Caco-2 (cell line): ENCODE measurements at regions not wholly inside any gene's neighbourhood (a gene's known extent, or its start where the extent isn't known, plus 50 kb on each side); places are given as distances from the start of the nearest gene placed in this dataset.

Experiments used
- BruUV-seq: library from RNA; stranded (reverse); fragments of 400-500 nt; replicated peaks from 2 replicates; lab custom pipeline; 2021; lab: Mats Ljungman, UMichigan
- CTCF ChIA-PET: fragments of 300-600 bp; sonication (Branson Sonifier 250); formaldehyde crosslinking; loops from one replicate; lab custom pipeline; 2022; ENCODE audit warnings: antibody characterized with exemption; lab: Charles Lee
- POLR2A ChIA-PET: fragments of 300-600 bp; sonication (Branson Sonifier 250); formaldehyde crosslinking; loops from one replicate; lab custom pipeline; 2022; ENCODE audit warnings: antibody characterized with exemption; lab: Charles Lee
- DNase-seq, 2 experiments: peaks; one replicate each; pipeline versions ENCODE4 v3.0.0 to v3.0.0-alpha.2; 2020 to 2022
- H3K27me3 ChIP-seq: replicated peaks from 2 replicates; pipeline ENCODE4 v1.6.0; 2011; ENCODE audit warnings: low read length; ENCODE audit not compliant: control insufficient read depth, insufficient read depth
- H3K36me3 ChIP-seq: 2 replicates; pipeline ENCODE4 v1.5.1; 2011; ENCODE audit warnings: low read length; ENCODE audit not compliant: control insufficient read depth, insufficient read depth
- H3K4me1 ChIP-seq: fragments of 250-450 bp; sonication (Bioruptor Pico); 2 replicates; pipeline ENCODE4 v1.5.1; 2020; ENCODE audit warnings: mild to moderate bottlenecking
- H3K4me3 ChIP-seq: 2 replicates; pipeline ENCODE4 v1.5.1; 2011; ENCODE audit warnings: low read depth, mild to moderate bottlenecking, control low read depth, low read length
- H3K9me3 ChIP-seq: fragments of 250-450 bp; sonication (Bioruptor Pico); 2 replicates; pipeline ENCODE4 v1.5.1; 2020; ENCODE audit warnings: mild to moderate bottlenecking, moderate library complexity
- H3K27ac Mint-ChIP-seq: one replicate; pipeline ENCODE4 v1.8.0; 2022; ENCODE audit warnings: mixed read lengths; ENCODE audit not compliant: unreplicated experiment
- H3K27me3 Mint-ChIP-seq: one replicate; pipeline ENCODE4 v1.8.0; 2022; ENCODE audit warnings: mixed read lengths; ENCODE audit not compliant: insufficient read depth, unreplicated experiment
- H3K36me3 Mint-ChIP-seq: one replicate; pipeline ENCODE4 v1.8.0; 2022; ENCODE audit warnings: mild to moderate bottlenecking, mixed read lengths; ENCODE audit not compliant: insufficient read depth, unreplicated experiment
- H3K4me1 Mint-ChIP-seq: one replicate; pipeline ENCODE4 v1.8.0; 2022; ENCODE audit warnings: low read depth, mixed read lengths; ENCODE audit not compliant: unreplicated experiment
- H3K4me3 Mint-ChIP-seq: one replicate; pipeline ENCODE4 v1.8.0; 2022; ENCODE audit warnings: mild to moderate bottlenecking, moderate library complexity, mixed read lengths; ENCODE audit not compliant: unreplicated experiment
- H3K9me3 Mint-ChIP-seq: one replicate; pipeline ENCODE4 v1.8.0; 2022; ENCODE audit warnings: mixed read lengths; ENCODE audit not compliant: unreplicated experiment
- intact Hi-C: fragments of 100-400 bp; cut with micrococcal nuclease; formaldehyde crosslinking; loops from one replicate; pipeline ENCODE4 v1.10.0; 2022; ENCODE audit not compliant: unreplicated experiment
- TF ChIP-seq, protein P1 (sequence below), 2 experiments: fragments of 200-600 bp in 1 of 2; IDR thresholded peaks; 1 replicate in 1 of 2; 2 replicates in 1 of 2; pipeline versions ENCODE4 v1.5.1 to v1.8.0; 2011 to 2022; ENCODE audit warnings: antibody characterized with exemption in 1 of 2, control low read depth in 1 of 2, inconsistent platforms in 1 of 2, low read depth in 1 of 2, low read length in 1 of 2, mild to moderate bottlenecking in 1 of 2, moderate library complexity in 1 of 2; ENCODE audit not compliant: insufficient read depth in 1 of 2, severe bottlenecking in 1 of 2, unreplicated experiment in 1 of 2

DNA sequence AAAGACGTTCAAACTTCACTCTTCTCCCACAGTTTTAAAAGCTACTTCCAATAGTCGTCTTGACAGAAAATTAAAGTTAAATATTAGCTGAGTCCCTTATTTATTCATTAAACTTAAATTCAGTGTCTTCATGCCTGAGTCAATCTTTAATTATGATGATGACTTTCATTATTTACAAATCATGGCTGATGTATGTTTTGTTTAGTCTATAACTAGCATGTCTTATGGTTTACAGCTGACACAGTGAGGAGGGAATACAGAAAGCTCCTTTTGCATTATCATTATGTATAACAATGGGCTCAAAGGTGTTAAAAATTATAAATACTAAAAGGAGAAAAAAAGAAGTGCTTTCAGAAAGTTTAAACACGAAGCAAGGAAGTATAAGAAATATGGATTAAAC, 1333.1 kb downstream of the CDH8 start:
- Histone ChIP-seq H3K4me3 (no peak overlapping the region), H3K27me3 (no peaks in the 10 kb centered on the region), H3K4me1 (no peaks in the 10 kb centered on the region), H3K9me3 (0 out of 2 replicates have a peak, but pooled peaks cover 2% of the 10 kb centered on the region), H3K36me3 (no peaks in the 10 kb centered on the region)
- H3K4me3 Mint-ChIP-seq, result no peak overlapping the region
- ChIA-PET POLR2A (no interaction called here), CTCF (no interaction called here)
- intact Hi-C loops, result no loop called here
- no TSS peak for BruUV-seq
- no peaks in the 10 kb centered on the region for H3K4me1 Mint-ChIP-seq
- no peaks in the 10 kb centered on the region for H3K9me3 Mint-ChIP-seq
- no peak for DNase-seq
- no peak overlapping the region for H3K27ac Mint-ChIP-seq
- TF ChIP-seq, protein P1, sequence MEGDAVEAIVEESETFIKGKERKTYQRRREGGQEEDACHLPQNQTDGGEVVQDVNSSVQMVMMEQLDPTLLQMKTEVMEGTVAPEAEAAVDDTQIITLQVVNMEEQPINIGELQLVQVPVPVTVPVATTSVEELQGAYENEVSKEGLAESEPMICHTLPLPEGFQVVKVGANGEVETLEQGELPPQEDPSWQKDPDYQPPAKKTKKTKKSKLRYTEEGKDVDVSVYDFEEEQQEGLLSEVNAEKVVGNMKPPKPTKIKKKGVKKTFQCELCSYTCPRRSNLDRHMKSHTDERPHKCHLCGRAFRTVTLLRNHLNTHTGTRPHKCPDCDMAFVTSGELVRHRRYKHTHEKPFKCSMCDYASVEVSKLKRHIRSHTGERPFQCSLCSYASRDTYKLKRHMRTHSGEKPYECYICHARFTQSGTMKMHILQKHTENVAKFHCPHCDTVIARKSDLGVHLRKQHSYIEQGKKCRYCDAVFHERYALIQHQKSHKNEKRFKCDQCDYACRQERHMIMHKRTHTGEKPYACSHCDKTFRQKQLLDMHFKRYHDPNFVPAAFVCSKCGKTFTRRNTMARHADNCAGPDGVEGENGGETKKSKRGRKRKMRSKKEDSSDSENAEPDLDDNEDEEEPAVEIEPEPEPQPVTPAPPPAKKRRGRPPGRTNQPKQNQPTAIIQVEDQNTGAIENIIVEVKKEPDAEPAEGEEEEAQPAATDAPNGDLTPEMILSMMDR (IDR thresholded peaks at IDR 0.05; ENCODE audit: insufficient read depth in 1 of 2, low read depth in 1 of 2, low read length in 1 of 2, severe bottlenecking in 1 of 2, unreplicated experiment in 1 of 2), result no peak
- H3K36me3 Mint-ChIP-seq, result no peaks in the 10 kb centered on the region
- peaks cover 1% of the 10 kb centered on the region for H3K27me3 Mint-ChIP-seq

DNA sequence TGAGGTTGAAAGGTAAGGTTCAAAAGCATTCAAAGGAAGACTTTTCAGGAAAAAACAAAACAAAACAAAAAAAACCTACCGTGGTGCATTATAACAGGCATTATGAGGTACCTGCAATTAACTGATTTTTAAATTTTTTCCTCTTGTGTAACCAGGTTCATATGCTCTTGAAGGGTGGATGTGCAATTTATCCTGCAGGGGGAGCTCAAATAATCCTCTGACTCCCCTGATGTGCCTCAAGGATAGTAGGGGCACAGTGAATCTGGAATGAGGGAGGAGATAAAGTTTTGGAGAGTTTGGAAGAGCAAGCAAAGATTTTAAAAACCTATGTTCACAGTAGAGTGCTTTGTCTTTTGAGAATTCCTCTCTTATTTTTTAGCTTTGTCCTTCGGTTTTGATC, 1349.4 kb downstream of the CDH8 start:
- Histone ChIP-seq H3K4me1 (no peaks in the 10 kb centered on the region), H3K4me3 (no peak overlapping the region), H3K27me3 (no peaks in the 10 kb centered on the region), H3K36me3 (no peaks in the 10 kb centered on the region), H3K9me3 (no peaks in the 10 kb centered on the region; the same call in 1 of the 2 replicates)
- Mint-ChIP-seq H3K27me3 (no peaks in the 10 kb centered on the region), H3K27ac (no peak overlapping the region), H3K36me3 (no peaks in the 10 kb centered on the region), H3K4me3 (no peak overlapping the region), H3K4me1 (no peaks in the 10 kb centered on the region), H3K9me3 (peaks cover 9% of the 10 kb centered on the region)
- no TSS peak for BruUV-seq
- TF ChIP-seq, protein P1 (IDR thresholded peaks at IDR 0.05; ENCODE audit: insufficient read depth in 1 of 2, low read depth in 1 of 2, low read length in 1 of 2, severe bottlenecking in 1 of 2, unreplicated experiment in 1 of 2), result no peak
- ChIA-PET CTCF (no interaction called here), POLR2A (no interaction called here)
- DNase-seq, result no peak
- intact Hi-C loops, result no loop called here

DNA sequence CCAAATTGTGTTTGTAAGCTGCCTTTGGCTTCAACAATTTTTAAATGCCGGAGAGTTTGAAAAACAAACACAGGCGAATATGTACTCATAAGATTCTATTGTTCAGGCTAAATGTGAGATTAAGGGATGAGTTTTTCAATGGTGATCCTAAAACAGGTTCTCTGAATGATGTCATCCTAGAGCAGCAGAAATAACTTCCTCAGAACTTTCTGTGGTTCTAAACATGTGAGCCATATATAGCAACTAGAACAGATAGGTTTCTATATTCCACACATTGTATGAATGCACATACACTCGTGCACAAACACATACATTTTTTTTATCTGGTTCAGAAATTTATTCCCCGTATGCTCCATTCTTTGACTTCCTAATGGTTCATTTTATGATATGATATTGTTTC, 1352.2 kb downstream of the CDH8 start:
- H3K9me3 Mint-ChIP-seq, result peaks cover 9% of the 10 kb centered on the region
- no peaks in the 10 kb centered on the region; the same call in 1 of the 2 replicates for H3K9me3 ChIP-seq
- no TSS peak for BruUV-seq

More for the DNA sequence above, 1352.2 kb downstream of the CDH8 start:
- Mint-ChIP-seq H3K36me3 (no peaks in the 10 kb centered on the region), H3K4me1 (no peaks in the 10 kb centered on the region), H3K4me3 (no peak overlapping the region), H3K27me3 (no peaks in the 10 kb centered on the region), H3K27ac (no peak overlapping the region)
- no peak for DNase-seq
- Histone ChIP-seq H3K36me3 (no peaks in the 10 kb centered on the region), H3K4me1 (no peaks in the 10 kb centered on the region), H3K4me3 (no peak overlapping the region), H3K27me3 (no peaks in the 10 kb centered on the region)
- TF ChIP-seq, protein P1 (IDR thresholded peaks at IDR 0.05; ENCODE audit: insufficient read depth in 1 of 2, low read depth in 1 of 2, low read length in 1 of 2, severe bottlenecking in 1 of 2, unreplicated experiment in 1 of 2), result no peak
- intact Hi-C loops, result no loop called here
- POLR2A ChIA-PET, result no interaction called here
- CTCF ChIA-PET, result no interaction called here
